ENCODE measurements at regions not wholly inside any gene's neighbourhood (a gene's known extent, or its start where the extent isn't known, plus 50 kb on each side); places are given as distances from the start of the nearest gene placed in this dataset.
"Not testable (repeated sequence)": the region's sequence is repeated elsewhere in the genome, so short reads cannot be mapped to it uniquely, and the experiment has no call there.

DNA sequence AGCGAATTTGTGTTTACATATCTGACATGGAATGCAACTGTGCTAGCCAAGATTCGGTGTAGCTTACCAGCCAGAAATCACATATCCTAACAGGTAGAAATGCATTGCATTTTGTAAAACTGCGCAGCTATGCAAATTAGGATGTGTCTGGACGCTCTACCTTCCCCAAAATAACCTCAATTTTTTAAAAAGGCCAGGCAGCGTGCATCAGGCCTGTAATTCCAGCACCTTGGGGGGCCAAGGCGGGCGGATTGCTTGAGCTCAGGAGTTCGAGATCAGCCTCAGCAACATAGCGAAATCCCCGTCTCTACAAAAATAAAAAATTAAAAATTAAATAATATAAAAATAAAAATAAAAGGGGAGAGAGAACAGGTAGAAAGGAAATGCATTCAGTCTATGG is 305.0 kb downstream of the TYW1 start:
- intact Hi-C loops (cut with DNase I): no loop called here
- ATAC-seq (ENCODE audit: poor library complexity) (no peak), DNase-seq (no peak)

DNA sequence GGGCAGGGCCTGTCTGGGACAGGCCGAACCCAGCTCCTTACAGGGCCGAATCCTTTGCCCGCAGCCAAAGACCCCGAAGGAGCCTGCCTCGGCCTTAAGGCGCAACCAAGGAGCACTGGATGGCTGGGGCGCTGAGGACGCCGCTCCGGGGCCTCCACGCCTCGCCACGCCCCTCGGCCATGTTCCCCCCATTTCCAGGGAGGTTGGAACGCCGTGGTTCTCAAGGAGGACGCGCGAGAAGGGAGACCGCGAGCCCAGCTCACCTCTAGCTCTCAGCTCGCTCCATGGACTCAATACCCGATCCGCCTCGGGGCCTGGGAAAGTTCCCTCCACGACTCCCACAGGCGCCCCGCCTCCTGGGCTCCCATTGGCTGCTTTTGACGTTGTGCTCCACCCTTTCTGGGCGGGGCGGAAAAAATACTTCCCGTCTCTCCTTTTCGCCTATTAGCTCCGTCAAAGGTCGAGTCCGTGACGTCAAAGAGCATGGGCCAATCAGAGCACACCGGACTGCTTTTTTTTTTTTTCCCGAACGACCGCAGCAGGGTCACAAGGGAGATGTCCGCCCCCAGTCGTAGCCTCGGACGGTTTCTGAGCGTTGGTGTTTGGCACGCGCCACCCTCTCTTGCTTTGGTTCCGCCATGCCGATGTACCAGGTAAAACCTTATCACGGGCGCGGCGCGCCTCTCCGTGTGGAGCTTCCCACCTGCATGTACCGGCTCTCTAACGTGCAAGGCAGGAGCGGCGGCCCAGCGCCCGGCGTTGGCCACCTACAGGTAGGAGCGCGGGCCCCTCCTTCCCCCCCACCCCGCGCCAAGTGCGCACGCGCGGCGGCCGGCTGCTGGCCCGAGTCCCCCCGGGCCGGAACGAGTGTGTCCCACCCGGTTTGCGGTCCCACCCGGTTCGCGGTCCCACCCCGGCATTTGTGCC is 305.7 kb downstream of the TYW1 start:
- intact Hi-C loops (cut with DNase I): no loop called here
- peak; percentile 99 for DNase-seq
- peak; percentile 97 for ATAC-seq (ENCODE audit: poor library complexity)

DNA sequence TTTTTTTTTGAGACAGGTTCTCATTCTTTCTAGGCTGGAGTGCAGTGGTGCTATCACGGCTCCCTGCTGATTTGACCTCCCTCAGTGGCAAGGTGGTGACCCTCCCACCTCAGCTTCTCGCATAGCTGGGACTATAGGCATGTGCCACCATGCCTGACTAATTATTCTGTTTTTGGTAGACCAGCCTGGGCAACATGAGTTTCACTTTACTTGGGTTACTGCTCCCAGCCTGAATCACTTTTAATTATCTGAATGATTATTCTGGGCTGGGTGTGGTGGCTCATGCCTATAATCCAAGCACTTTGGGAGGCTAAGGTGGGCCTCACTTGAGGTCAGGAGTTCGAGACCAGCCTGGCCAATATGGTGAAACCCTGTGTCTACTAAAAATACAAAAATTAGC is 308.2 kb downstream of the TYW1 start:
- not testable (repeated sequence) for DNase-seq

DNA sequence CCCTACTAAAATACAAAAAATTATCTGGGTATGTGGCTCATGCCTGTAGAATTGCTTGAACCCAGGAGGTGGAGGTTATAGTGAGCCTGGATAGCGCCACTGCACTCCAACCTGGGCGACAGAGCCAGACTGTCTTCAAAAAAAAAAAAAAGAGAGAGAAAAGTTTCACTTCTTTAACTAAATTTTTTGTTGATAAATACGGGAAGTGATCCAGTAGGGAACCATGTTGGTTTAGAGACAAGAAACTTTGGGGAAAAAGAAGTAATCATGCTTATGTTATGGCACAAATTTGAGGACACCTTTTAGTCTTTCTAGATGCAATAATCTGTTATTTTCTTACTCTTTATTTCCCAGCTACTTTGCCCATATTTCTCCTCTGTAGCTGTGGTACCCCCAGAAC is 309.7 kb downstream of the TYW1 start:
- ATAC-seq (ENCODE audit: poor library complexity): no peak
- intact Hi-C loops (cut with DNase I): no loop called here
- no peak for DNase-seq

More for the DNA sequence above, 308.2 kb downstream of the TYW1 start:
- intact Hi-C loops (cut with DNase I); ATAC-seq (ENCODE audit: poor library complexity): not testable (repeated sequence)

DNA sequence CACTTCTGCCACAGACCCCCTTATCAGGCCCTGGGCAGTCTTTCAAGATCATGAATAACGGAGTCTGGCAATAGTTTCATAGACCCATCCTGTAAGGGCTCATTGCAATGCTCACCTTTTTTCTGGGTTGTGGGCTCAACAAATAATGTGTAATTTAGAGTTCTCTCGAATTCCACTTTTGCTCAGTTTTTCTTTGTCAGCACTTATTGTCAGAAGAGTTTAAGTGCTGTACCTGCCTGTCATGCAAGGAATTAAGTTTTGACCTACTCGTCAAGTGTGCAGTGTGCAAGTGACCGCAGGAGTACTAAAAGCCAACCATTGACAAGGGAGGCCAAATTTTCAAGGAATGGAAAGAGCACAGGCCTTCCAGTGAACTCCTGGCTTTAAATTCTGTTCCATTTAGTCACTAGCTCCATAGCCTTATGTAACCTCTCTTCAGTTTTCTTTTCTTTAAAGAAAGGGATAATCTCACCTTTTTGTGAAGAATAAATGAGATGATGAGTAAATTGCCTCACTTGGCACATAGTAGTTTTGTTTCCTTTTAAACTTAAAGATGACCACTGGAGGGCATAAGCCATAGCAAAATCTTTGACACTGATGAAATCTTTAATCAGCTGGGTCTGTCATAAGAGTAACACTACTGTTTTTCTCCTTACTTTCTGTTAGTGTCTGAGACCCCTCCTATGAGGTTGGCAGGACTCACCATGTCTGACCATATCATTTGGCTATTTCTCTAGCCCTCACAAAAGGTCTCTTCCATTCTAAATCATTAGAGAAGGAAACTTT is 313.3 kb downstream of the TYW1 start:
- ATAC-seq (ENCODE audit: poor library complexity) (no peak), DNase-seq (no peak)
- intact Hi-C loops (cut with DNase I): no loop called here

DNA sequence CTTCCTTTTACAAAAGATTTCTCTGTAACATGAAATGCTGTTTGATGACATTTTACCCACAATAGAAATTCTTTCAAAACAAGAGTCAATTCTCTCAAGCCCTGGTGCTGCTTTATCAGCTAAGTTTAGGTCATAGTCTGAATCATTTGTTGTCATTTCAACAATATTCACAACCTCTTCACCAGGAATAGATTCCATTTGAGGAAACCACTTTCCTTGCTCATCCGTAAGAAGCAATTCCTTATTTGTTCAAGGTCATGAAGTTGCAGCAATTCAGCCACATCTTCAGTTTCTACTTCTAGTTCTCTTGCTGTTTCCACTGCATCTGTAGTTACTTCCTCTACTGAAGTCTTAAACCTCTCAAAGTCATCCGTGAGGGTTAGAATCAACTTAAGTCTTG is 315.3 kb downstream of the TYW1 start:
- intact Hi-C loops (cut with DNase I): no loop called here
- DNase-seq: no peak
- ATAC-seq (ENCODE audit: poor library complexity): no peak

DNA sequence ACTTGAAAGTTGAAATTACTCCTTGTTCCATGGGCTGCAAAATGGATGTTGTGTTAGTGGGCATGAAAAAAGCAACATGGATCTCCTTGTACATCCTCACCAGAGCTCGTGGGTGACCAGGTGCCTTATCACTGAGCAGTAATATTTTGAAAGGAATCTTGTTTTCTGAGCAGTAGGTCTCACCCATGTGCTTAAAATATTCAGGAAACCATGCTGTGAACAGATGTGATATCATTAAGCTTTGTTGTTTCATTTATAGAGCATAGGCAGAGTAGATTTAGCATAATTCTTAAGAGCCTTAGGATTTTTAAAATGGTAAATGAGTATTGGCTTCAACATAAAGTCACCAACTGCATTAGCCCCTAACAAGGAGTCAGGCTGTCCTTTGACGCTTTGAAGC is 316.6 kb downstream of the TYW1 start:
- intact Hi-C loops (cut with DNase I): no loop called here
- no peak for ATAC-seq (ENCODE audit: poor library complexity)
- no peak for DNase-seq

DNA sequence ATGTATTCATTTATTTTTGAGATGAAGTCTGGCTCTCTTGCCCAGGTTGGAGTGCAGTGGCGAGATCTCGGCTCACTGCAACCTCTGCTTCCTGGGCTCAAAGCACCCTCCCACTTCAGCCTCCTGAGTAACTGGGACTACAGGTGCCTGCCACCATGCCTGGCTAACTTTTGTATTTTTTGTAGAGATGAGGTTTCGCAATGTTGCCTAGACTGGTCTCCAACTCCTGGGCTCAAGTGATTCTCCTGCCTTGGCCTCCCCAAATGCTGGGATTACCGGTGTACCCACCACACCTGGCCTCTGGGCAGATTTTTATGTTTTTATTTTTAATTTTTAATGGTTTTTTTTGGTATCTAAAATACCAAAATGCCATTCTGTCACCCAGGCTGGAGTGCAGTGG is 320.3 kb downstream of the TYW1 start:
- ATAC-seq (ENCODE audit: poor library complexity); DNase-seq; intact Hi-C loops (cut with DNase I): not testable (repeated sequence)

DNA sequence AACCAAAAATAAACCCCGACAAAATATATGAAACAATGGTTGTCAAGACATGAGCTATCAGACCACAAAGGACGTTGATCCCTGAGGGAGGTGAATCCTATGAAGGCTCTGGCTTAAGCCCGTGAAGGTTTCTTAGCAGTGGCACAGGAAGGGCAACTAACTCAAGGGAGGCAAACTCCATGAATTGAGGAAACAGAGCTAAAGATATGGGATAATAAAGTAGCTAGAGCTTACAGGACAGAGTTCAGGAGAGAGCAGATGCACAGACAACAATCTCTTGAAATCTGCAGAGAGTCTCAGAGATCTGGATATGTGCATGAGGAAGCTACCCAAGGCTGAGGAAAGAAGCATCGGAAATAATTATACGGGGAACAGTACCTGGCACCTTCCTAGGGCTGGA is 331.6 kb downstream of the TYW1 start:
- intact Hi-C loops (cut with DNase I); DNase-seq; ATAC-seq (ENCODE audit: poor library complexity): not testable (repeated sequence)

DNA sequence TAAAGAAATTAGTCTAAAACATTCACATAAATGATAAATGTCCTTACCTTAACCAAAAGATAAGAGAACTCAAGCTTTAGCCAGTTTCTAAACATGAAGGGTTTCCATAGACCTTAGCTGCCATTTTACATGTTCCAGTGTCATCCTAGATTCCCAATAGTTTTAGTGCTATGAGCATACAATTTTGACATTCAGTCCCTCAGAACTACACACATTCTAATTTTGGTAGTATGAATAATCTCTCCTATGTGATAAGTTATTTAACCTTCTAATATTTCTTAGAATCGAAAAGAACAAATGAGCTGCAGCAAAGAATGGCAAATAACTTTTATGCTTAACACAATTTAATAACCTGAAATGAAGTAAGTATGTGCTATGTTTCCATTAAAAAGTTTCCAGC is 338.5 kb downstream of the TYW1 start:
- intact Hi-C loops (cut with DNase I); ATAC-seq (ENCODE audit: poor library complexity); DNase-seq: not testable (repeated sequence)

DNA sequence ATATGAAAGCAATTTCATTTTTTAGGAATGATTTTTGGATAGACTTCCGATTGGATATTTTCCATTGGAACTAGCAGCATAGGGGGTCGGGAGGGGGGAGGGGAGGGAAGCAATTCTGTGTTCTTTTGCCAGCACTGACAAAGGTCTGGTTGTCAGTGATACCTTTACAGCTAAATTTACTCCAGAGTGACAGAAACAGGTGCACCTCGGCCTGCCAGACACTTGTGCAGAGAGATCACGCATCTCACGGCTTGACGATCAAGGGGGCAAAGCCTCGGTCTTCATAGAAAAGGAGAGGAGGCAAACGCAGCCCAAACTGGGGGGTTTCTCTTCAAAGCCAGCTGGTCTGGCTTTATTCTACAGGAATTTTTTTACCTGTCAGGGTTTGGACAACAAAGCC is 339.0 kb downstream of the TYW1 start:
- DNase-seq; intact Hi-C loops (cut with DNase I); ATAC-seq (ENCODE audit: poor library complexity): not testable (repeated sequence)

DNA sequence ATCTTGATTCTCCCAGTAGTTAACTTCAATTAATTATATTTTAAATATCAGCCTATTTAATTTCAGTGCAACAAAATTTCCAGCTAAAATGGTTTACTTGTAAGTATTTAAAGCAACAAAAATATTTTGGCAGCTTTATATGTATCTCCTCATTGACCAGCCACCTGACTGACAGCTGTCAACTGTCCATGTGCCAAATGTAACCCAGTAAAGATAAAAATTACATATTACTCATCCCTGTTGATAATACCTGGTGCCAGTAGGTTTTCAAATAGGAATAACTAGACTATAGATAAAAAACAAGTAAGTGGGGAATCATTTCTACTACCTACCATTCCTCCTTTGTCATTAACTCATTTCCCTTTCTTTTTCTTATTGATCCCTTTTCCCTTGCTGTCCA is 341.9 kb downstream of the TYW1 start:
- DNase-seq; ATAC-seq (ENCODE audit: poor library complexity); intact Hi-C loops (cut with DNase I): not testable (repeated sequence)

DNA sequence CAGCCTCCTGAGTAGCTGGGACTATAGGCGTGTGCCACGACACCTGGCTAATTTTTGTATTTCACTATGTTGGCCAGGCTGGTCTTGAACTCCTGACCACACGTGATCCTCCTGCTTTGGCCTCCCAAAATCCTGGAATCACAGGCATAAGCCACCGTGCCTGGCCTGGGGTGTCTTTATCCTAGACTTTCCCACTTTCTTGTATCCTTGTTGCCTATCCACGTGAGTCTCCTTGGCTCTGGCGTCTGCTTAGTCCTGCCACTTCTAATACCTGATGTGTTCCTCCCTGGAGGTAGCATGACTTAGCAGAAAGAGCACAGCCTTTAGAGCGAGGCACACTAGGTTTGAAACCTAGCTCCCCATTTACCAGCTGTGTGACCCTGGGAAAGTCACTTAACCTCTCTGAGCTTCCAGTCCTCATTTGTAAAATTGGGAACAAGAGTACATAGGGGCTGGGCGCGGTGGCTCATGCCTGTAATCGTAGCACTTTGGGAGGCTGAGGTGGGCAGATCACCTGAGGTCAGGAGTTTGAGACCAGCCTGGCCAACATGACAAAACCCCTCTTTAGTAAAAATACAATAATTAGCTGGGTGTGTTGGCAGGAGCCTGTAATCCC is 344.6 kb downstream of the TYW1 start:
- ATAC-seq (ENCODE audit: poor library complexity): no peak
- intact Hi-C loops (cut with DNase I): no loop called here
- no peak for DNase-seq

DNA sequence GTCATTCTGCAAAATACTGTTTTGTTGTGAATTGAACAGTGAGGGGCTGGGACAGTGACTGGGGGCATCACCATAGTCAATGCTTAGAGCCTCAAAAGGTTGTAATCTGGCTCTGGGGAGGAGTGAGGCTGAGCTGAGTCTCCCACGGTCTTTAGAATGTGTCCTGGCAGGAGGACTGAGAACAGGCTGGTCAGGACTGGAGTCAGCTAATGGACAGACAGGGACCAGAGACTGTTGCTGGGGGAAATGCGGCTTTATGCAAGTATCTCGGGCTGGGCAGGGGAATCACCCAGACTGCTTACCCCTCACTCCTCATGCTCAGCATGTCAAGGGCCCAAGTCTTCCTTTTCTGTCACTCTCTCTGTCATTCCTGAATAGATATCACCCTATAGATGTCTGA is 346.5 kb downstream of the TYW1 start:
- intact Hi-C loops (cut with DNase I): no loop called here
- no peak for DNase-seq
- ATAC-seq (ENCODE audit: poor library complexity): no peak

DNA sequence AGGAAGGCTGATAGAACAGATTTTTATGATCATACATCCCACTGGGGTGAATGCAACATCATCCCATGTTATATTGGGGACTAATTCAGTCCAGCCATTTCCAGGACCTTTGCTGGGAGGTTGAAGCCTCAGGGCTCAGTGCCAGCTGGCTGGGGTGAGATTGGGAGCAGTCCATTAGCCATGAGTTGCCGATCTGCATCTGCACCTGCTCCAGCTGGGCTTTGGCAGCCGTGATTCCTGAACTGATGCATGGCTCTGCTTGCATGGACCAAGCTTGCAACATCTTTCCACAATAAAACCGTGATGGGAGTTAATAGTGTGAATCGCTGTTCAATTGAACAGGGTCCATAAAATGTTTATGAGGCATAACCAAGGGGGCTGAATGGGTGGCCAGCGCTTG is 346.9 kb downstream of the TYW1 start:
- ATAC-seq (ENCODE audit: poor library complexity) (peak; percentile 57), DNase-seq (peak; percentile 51)
- intact Hi-C loops (cut with DNase I): no loop called here

DNA sequence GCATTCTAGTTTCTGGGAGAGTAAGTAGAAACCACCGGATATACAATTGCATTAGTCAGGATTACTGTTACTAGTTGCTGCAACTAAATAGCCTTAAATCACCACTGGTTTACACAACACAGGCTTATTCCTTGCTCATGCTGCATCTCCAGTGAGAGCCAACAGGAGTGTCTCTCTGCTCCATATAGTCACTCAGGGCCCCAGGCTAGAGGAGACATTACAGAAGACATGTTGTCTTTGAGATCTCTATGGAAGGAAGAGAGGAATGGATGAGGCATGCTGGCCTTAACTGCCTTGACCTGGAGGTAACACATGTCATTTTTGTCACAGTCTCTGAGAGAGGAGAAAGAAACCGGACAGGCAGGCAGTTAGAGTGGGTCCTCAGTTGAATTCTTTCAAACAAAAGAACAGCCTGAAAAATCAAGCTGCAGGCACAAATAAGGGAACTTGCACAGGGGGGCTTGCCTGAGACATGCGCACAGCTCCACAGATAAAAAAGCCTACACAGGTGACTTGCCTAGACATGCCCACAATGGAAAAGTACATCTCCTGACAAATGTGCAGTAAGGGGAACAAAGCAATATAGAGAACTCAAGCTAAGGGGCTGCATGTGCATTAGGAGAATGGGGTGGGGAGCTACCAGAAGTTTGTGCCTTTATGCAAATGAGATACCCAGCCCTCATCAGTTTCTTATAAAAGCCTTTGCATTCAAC is 348.0 kb downstream of the TYW1 start:
- DNase-seq: no peak
- ATAC-seq (ENCODE audit: poor library complexity): no peak
- intact Hi-C loops (cut with DNase I): no loop called here

DNA sequence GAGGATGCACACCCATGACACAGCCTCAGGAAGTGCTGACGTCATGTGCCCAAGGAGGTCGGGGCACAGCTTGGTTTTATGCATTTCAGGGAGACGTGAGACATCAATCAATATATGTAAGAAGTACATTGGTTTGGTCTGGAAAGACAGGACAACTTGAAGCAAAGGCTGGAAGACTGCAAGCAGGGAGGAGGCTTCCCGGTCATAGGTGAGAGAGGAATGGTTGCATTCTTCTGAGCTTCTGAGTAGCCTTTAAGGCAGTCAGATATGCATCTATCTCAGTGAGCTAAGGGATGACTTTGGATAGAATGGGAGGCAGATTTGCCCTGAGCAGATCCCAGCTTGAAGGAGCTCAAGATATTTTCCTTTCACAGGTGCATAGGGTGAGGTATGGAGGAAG is 349.5 kb downstream of the TYW1 start:
- ATAC-seq (ENCODE audit: poor library complexity) (no peak), DNase-seq (no peak)
- intact Hi-C loops (cut with DNase I): no loop called here

DNA sequence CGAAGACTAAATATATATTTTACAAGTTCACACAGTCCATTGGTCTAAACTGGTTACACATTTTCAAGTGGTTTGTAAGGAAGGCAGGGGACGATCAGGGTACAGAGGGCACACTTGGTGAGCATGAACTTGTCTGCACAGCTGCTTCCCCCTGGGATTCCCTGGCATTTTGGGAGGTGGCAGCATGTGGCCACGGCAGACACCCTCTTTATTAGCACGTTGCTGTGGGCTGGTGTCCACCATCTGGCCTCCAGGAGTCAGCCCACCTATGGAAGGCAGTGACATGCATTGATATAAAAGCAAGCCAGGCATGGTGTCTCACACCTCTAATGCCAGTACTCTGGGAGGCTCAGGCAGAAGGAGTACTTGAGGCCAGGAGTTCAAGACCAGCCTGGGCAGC is 350.2 kb downstream of the TYW1 start:
- ATAC-seq (ENCODE audit: poor library complexity) (no peak), DNase-seq (no peak)
- intact Hi-C loops (cut with DNase I): no loop called here

DNA sequence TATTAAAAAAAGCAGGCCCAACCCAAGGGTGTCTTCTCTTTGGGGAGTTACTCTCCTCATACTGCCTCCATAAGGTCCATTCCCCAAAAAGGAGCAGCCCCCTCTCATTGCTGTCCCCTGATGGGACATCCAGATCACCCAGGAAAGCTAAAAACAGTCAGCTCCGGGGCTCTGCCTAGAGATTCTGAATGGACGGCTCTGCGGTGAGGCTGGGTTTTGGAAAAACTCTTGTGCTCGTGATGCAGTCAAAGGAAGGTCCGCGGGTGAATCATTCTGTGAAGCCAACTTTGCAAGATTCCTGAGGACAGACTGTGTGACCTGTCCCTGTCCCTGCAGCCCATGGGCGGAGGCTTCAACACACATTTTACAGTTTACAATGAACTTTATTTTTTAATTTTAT is 351.5 kb downstream of the TYW1 start:
- ATAC-seq (ENCODE audit: poor library complexity) (no peak), DNase-seq (no peak)
- intact Hi-C loops (cut with DNase I): no loop called here

All from Right ventricle myocardium superior (tissue), 1 donor.